ENCODE measurements at regions not wholly inside any gene's neighbourhood (a gene's known extent, or its start where the extent isn't known, plus 50 kb on each side); places are given as distances from the start of the nearest gene placed in this dataset.
A peak's percentile ranks its signal among the peaks of the same experiment; 100 is the strongest.

DNA sequence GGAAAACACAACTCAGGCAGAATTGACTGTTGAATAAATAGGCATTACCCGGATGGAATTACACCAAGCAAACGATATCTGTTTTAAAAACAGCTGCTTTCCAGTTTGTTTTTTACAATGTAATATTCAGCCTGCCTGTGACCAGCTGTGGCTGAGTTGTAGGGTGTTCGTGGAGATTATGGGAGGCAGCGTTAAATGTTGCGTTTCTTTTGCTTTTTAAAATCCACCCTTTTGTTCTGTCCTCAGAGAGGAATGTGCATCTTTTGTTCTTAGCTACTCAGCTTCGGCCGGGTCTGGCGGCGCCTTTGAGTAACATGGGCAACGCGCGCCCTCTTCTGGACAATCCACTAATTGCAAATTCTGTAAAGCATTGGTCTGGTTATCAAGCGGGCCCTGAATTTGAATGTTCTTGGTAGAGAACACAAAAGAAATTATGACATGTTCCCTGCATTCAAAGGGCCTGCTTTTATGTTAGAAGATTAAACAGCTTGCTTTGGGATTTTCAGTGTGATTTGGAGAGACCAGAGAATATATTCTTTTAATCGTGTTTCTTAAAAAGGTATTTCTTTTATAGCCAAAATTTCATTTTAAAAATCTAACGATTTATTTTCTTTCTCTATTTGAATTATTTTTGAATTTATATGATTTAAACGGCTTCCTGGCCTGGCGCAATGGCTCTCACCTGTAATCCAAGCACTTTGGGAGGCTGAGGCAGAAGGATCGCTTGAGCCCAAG, 76.3 kb upstream of the TRIM2 start:
- Histone ChIP-seq H3K27ac (no peak overlapping the region), H3K4me1 (ENCODE audit: control insufficient read depth in 1 of 2, insufficient read depth in 1 of 2, low read depth in 1 of 2, low read length in 1 of 2) (peaks cover 4 to 6% of the 10 kb centered on the region in 2 experiments), H3K36me3 (no peaks in the 10 kb centered on the region), H3K27me3 (no peaks in the 10 kb centered on the region), H3K4me3 (ENCODE audit: low read depth in 1 of 2, low read length in 1 of 2) (no peak overlapping the region), H3K9me3 (no peaks in the 10 kb centered on the region)
- TF ChIP-seq, protein P1, sequence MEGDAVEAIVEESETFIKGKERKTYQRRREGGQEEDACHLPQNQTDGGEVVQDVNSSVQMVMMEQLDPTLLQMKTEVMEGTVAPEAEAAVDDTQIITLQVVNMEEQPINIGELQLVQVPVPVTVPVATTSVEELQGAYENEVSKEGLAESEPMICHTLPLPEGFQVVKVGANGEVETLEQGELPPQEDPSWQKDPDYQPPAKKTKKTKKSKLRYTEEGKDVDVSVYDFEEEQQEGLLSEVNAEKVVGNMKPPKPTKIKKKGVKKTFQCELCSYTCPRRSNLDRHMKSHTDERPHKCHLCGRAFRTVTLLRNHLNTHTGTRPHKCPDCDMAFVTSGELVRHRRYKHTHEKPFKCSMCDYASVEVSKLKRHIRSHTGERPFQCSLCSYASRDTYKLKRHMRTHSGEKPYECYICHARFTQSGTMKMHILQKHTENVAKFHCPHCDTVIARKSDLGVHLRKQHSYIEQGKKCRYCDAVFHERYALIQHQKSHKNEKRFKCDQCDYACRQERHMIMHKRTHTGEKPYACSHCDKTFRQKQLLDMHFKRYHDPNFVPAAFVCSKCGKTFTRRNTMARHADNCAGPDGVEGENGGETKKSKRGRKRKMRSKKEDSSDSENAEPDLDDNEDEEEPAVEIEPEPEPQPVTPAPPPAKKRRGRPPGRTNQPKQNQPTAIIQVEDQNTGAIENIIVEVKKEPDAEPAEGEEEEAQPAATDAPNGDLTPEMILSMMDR (IDR thresholded peaks at IDR 0.05) = peak; percentile 84

DNA sequence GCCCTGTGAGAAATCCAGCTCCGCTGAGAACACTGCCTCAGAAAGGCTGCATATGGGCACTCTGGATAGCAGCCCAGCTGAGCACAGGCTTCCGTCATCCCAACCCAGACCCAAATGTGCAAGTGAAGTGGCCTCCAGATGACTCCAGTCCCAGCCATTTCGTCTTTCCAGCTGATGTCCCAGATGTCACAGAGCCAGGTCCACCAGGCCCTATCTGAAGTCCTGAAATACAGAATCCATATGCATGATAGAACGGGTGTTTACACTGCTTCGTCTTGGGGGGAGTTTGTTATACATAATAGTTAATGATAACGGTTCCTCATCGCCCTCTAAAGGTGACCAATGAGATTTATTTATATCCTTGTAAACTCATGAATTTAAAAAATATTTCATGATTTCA, 72.6 kb upstream of the TRIM2 start:
- no peaks in the 10 kb centered on the region for H3K27me3 ChIP-seq
- H3K4me3 ChIP-seq (ENCODE audit: low read depth in 1 of 2, low read length in 1 of 2) = no peak overlapping the region
- no peaks in the 10 kb centered on the region for H3K36me3 ChIP-seq
- H3K4me1 ChIP-seq (ENCODE audit: control insufficient read depth in 1 of 2, insufficient read depth in 1 of 2, low read depth in 1 of 2, low read length in 1 of 2) = peaks cover 4 to 6% of the 10 kb centered on the region in 2 experiments
- no peaks in the 10 kb centered on the region for H3K9me3 ChIP-seq
- no peak overlapping the region for H3K27ac ChIP-seq
- TF ChIP-seq, protein P1 (IDR thresholded peaks at IDR 0.05) = no peak

- Histone ChIP-seq H3K4me3 (ENCODE audit: low read depth in 1 of 2, low read length in 1 of 2) (no peak overlapping the region), H3K4me1 (ENCODE audit: control insufficient read depth in 1 of 2, insufficient read depth in 1 of 2, low read depth in 1 of 2, low read length in 1 of 2) (peaks cover 10 to 14% of the 10 kb centered on the region in 2 experiments), H3K9me3 (no peaks in the 10 kb centered on the region), H3K27me3 (peaks cover 5% of the 10 kb centered on the region), H3K36me3 (no peaks in the 10 kb centered on the region), H3K27ac (no peak overlapping the region)
- TF ChIP-seq, protein P1 (IDR thresholded peaks at IDR 0.05) = no peak
Measured at GRCh38 chr4:153137159-153137558, 67.1 kb upstream of the TRIM2 start.

- Histone ChIP-seq H3K9me3 (no peaks in the 10 kb centered on the region), H3K36me3 (no peaks in the 10 kb centered on the region), H3K27me3 (peaks cover 5% of the 10 kb centered on the region), H3K4me3 (ENCODE audit: low read depth in 1 of 2, low read length in 1 of 2) (no peak overlapping the region), H3K4me1 (ENCODE audit: control insufficient read depth in 1 of 2, insufficient read depth in 1 of 2, low read depth in 1 of 2, low read length in 1 of 2) (peaks cover 10 to 14% of the 10 kb centered on the region in 2 experiments), H3K27ac (no peak overlapping the region)
- TF ChIP-seq, protein P1 (IDR thresholded peaks at IDR 0.05) = no peak
Measured at GRCh38 chr4:153137677-153138630, 66.3 kb upstream of the TRIM2 start.

DNA sequence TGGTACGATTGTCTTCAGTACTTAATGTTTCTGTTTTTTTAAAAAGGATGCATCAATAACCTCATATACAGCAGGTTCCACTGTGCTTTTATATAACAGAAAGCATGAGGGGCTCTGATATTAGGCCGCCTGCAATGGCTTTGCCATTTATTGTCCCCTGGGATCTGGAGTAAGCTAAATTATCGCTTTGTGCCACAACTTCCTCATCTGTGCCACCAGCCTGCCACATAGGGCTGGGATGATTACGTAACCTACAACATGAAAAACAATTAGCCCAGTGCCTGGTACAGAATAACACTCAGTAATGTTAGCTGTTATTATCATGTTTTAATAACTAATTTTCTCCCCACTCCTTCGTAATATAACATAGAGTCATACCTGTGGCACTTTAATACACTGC, 65.5 kb upstream of the TRIM2 start:
- Histone ChIP-seq H3K4me1 (ENCODE audit: control insufficient read depth in 1 of 2, insufficient read depth in 1 of 2, low read depth in 1 of 2, low read length in 1 of 2) (peaks cover 10 to 14% of the 10 kb centered on the region in 2 experiments), H3K27me3 (peaks cover 5% of the 10 kb centered on the region), H3K27ac (no peak overlapping the region), H3K4me3 (ENCODE audit: low read depth in 1 of 2, low read length in 1 of 2) (no peak overlapping the region), H3K9me3 (no peaks in the 10 kb centered on the region), H3K36me3 (no peaks in the 10 kb centered on the region)
- TF ChIP-seq, protein P1 (IDR thresholded peaks at IDR 0.05) = no peak

Measured in neutrophil (primary cell).